ENCODE measurements at regions not wholly inside any gene's neighbourhood (a gene's known extent, or its start where the extent isn't known, plus 50 kb on each side); places are given as distances from the start of the nearest gene placed in this dataset.
"Not testable (repeated sequence)": the region's sequence is repeated elsewhere in the genome, so short reads cannot be mapped to it uniquely, and the experiment has no call there.

DNA sequence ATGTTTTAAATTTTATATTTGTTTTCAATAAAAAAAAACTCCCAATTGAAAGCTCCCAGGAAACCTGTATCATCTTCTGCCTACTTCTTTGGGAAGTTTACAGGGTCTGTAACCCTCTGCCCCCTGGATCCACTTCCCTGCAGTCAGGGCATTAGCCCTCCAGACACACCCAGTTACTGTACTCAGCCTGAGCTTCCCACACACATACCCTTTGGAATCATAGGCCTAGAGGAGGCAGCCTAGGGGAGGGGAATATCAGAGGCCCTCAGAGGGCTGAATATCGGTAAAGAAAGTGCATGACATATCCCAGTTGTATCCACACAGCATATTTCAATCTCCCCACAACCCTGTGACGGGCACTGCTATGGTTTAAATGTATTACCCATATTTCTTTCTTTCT is 56.2 kb upstream of the TFPI start:
- H3K4me3 ChIP-seq (ENCODE audit: low read depth, low read length); DNase-seq (ENCODE audit: low read depth): not testable (repeated sequence)

DNA sequence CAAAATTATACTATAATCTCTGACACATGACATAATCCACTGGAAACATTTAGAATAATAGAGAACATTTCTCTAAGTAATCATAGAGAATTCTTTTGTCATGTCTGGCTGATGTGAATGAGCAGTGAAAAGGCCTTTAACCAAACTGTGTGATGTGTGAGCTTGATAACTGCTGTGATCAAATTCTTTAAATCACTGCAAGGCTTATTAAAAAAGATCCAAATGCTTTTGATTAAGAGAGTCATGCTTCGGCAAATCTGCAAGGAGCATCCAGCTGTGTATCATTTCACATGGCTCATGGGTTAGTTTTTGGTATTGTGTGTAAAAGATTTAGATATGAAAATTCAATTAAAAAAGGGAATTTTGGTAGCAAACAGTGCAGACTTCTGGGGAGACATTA is 58.6 kb upstream of the TFPI start:
- H3K4me3 ChIP-seq (ENCODE audit: low read depth, low read length), result no peak overlapping the region
- DNase-seq (ENCODE audit: low read depth), result no peak
- TF ChIP-seq, protein P1, sequence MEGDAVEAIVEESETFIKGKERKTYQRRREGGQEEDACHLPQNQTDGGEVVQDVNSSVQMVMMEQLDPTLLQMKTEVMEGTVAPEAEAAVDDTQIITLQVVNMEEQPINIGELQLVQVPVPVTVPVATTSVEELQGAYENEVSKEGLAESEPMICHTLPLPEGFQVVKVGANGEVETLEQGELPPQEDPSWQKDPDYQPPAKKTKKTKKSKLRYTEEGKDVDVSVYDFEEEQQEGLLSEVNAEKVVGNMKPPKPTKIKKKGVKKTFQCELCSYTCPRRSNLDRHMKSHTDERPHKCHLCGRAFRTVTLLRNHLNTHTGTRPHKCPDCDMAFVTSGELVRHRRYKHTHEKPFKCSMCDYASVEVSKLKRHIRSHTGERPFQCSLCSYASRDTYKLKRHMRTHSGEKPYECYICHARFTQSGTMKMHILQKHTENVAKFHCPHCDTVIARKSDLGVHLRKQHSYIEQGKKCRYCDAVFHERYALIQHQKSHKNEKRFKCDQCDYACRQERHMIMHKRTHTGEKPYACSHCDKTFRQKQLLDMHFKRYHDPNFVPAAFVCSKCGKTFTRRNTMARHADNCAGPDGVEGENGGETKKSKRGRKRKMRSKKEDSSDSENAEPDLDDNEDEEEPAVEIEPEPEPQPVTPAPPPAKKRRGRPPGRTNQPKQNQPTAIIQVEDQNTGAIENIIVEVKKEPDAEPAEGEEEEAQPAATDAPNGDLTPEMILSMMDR (IDR thresholded peaks at IDR 0.05; ENCODE audit: control insufficient read depth, extremely low read depth, insufficient read depth), result no peak

DNA sequence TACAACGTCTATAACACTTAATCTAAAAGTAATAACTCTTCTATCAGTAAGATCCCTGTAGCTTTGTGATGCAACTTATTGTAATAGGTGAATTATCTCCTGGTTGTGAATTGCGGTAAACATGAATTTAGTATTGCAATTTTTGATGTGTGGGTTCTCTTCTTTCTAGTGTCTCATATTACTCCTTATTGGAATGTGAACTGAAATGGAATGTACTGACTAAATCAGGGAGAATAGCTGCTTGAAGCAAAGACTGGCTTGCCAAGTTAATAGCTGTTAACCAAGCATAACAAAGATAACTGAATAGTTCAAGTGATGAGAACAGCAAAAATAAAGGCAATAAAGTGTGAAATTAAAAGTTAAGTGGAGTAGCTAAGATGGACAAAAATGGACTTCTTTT is 60.5 kb upstream of the TFPI start:
- H3K4me3 ChIP-seq (ENCODE audit: low read depth, low read length), result no peak overlapping the region
- TF ChIP-seq, protein P1 (IDR thresholded peaks at IDR 0.05; ENCODE audit: control insufficient read depth, extremely low read depth, insufficient read depth), result no peak
- no peak for DNase-seq (ENCODE audit: low read depth)

DNA sequence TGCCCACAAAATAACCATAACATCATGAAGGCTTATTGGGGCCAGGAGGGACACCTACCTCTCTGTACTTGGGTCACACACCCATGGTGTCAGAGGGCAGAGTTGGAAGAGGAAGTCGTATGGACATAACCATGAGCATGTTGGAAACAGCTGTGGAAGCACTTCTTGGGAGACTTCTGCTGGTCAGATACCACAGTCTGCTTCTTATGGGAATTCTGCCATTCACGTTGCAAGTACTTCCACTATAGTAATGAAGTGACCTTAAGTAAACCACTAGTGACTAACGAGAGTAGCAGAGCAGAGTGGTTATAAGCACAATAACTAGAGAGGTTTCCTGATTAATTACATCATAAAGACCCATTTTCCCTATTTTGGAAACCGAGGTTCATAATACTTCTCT is 61.1 kb upstream of the TFPI start:
- no peak for DNase-seq (ENCODE audit: low read depth)
- TF ChIP-seq, protein P1 (IDR thresholded peaks at IDR 0.05; ENCODE audit: control insufficient read depth, extremely low read depth, insufficient read depth), result no peak
- no peak overlapping the region for H3K4me3 ChIP-seq (ENCODE audit: low read depth, low read length)

DNA sequence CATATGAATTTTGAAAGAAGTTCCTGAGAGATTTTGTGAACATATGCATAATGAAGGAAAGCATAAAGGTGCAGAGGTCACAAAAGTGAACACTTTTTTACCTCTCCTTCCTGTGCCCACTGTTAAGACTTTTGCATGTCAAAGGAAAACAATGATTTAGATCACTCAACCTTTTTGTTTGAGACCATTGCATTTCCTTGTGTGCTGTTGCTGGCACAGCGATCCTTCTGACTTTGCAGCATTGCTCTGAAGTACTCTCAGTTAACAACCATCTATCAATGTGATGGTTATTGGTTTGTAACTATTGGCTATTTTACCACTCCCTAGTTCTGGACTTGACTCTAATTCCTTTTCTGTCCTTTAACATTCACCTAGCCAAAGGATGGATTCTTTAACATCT is 61.7 kb upstream of the TFPI start:
- TF ChIP-seq, protein P1 (IDR thresholded peaks at IDR 0.05; ENCODE audit: control insufficient read depth, extremely low read depth, insufficient read depth), result no peak
- DNase-seq (ENCODE audit: low read depth), result no peak
- H3K4me3 ChIP-seq (ENCODE audit: low read depth, low read length), result no peak overlapping the region

DNA sequence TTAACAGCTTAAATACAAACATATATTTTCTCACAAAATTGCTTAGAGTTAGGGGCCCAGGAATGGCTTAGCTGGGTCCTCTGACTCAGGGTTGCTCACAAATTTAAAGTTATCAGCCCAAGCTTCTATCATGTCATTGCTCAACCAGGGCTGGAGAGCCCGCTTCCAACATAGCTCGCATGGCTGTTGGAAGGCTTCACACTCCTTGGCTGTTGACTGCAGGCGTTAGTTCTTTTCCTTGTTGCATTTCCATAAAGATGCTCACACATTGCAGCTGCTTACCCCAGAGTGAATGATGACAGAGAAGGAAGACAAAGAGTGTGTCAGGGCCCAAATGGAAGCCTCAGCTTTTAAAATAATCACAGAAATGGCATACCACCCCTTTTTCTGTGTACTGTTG is 62.9 kb upstream of the TFPI start:
- TF ChIP-seq, protein P1 (IDR thresholded peaks at IDR 0.05; ENCODE audit: control insufficient read depth, extremely low read depth, insufficient read depth), result no peak
- no peak overlapping the region for H3K4me3 ChIP-seq (ENCODE audit: low read depth, low read length)
- no peak for DNase-seq (ENCODE audit: low read depth)

DNA sequence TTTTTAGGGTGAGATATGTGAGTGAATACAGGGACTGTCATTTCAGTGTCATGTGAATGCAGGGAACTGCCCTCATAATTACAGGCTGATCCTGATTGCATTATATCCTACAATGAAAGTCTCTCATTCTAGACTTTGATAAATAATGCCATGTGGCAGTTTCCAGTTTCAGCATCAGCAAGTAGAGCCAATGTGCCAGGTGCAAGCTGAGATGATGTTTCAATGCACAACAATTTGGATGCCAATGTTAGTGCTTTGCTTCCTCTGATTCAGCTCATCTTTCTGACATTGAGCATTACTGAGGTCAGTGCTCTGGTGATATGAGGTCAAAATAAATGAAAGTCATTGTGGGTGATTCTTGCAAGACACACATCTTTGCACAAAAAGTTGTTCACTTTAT is 63.7 kb upstream of the TFPI start:
- DNase-seq (ENCODE audit: low read depth), result no peak
- no peak overlapping the region for H3K4me3 ChIP-seq (ENCODE audit: low read depth, low read length)
- TF ChIP-seq, protein P1 (IDR thresholded peaks at IDR 0.05; ENCODE audit: control insufficient read depth, extremely low read depth, insufficient read depth), result no peak

DNA sequence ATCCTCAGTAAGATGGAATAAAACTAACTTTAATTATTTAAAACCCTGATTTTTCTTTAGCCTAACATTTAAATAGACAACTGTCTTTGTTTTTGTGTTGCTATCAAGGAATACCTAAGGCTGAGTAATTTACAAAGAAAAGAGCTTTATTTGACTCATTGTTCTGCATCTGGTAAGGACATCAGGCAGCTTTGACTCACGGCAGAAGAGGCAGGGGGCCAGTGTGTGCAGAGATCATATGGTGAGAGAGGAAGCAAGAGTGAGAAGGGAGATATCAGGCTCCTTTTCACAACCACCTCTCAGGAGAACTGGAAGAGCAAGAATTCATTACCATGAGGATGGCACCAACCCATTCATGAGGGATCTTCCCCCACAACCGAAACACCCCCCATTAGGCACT is 64.6 kb upstream of the TFPI start:
- TF ChIP-seq, protein P1 (IDR thresholded peaks at IDR 0.05; ENCODE audit: control insufficient read depth, extremely low read depth, insufficient read depth), result no peak
- no peak overlapping the region for H3K4me3 ChIP-seq (ENCODE audit: low read depth, low read length)
- DNase-seq (ENCODE audit: low read depth), result no peak
